ENCODE measurements at regions not wholly inside any gene's neighbourhood (a gene's known extent, or its start where the extent isn't known, plus 50 kb on each side); places are given as distances from the start of the nearest gene placed in this dataset.

- DNase-seq (ENCODE audit: low spot score) = no peak
These were observed 207.0 kb upstream of the SALL3 start for GRCh38 chr18:78772360-78773302.

GRCh38 chr18:78773303-78773755 is 206.3 kb upstream of the SALL3 start:
- no peak for DNase-seq (ENCODE audit: low spot score)

GRCh38 chr18:78773819-78774218 is 205.8 kb upstream of the SALL3 start:
- DNase-seq (ENCODE audit: low spot score) = no peak

- no peak for DNase-seq (ENCODE audit: low spot score)
These were observed 204.9 kb upstream of the SALL3 start for GRCh38 chr18:78774741-78775141.

GRCh38 chr18:78776151-78776550 is 203.5 kb upstream of the SALL3 start:
- DNase-seq (ENCODE audit: low spot score) = no peak

- DNase-seq (ENCODE audit: low spot score) = no peak
These were observed 202.8 kb upstream of the SALL3 start for GRCh38 chr18:78776706-78777285.

- no peak for DNase-seq (ENCODE audit: low spot score)
These were observed 201.6 kb upstream of the SALL3 start for GRCh38 chr18:78777992-78778391.

- no peak for DNase-seq (ENCODE audit: low spot score)
These were observed 201.0 kb upstream of the SALL3 start for GRCh38 chr18:78778651-78779050.

GRCh38 chr18:78779996-78780718 is 199.5 kb upstream of the SALL3 start:
- no peak for DNase-seq (ENCODE audit: low spot score)

- DNase-seq (ENCODE audit: low spot score) = no peak
These were observed 198.7 kb upstream of the SALL3 start for GRCh38 chr18:78780719-78781600.

GRCh38 chr18:78781601-78781960 is 198.0 kb upstream of the SALL3 start:
- DNase-seq (ENCODE audit: low spot score) = no peak

GRCh38 chr18:78782951-78783563 is 196.6 kb upstream of the SALL3 start:
- DNase-seq (ENCODE audit: low spot score) = no peak

- no peak for DNase-seq (ENCODE audit: low spot score)
These were observed 196.1 kb upstream of the SALL3 start for GRCh38 chr18:78783564-78783960.

GRCh38 chr18:78784861-78785260 is 194.8 kb upstream of the SALL3 start:
- DNase-seq (ENCODE audit: low spot score) = no peak

GRCh38 chr18:78785706-78786105 is 193.9 kb upstream of the SALL3 start:
- DNase-seq (ENCODE audit: low spot score) = no peak

- no peak for DNase-seq (ENCODE audit: low spot score)
These were observed 192.8 kb upstream of the SALL3 start for GRCh38 chr18:78786776-78787175.

GRCh38 chr18:78787751-78788150 is 191.9 kb upstream of the SALL3 start:
- DNase-seq (ENCODE audit: low spot score) = no peak

- no peak for DNase-seq (ENCODE audit: low spot score)
These were observed 191.5 kb upstream of the SALL3 start for GRCh38 chr18:78788161-78788560.

GRCh38 chr18:78789850-78790249 is 189.8 kb upstream of the SALL3 start:
- DNase-seq (ENCODE audit: low spot score) = no peak

GRCh38 chr18:78790511-78790910 is 189.1 kb upstream of the SALL3 start:
- DNase-seq (ENCODE audit: low spot score) = no peak

- no peak for DNase-seq (ENCODE audit: low spot score)
These were observed 188.7 kb upstream of the SALL3 start for GRCh38 chr18:78790960-78791359.
